GM23248 (cell line): ENCODE measurements at regions not wholly inside any gene's neighbourhood (a gene's known extent, or its start where the extent isn't known, plus 50 kb on each side); places are given as distances from the start of the nearest gene placed in this dataset.

Experiments used
- DNase-seq: peaks from one replicate; pipeline ENCODE4 v3.0.0-alpha.2; 2015
- H2AFZ ChIP-seq: fragments of 200-600 bp; sonication (generic); 2 replicates; pipeline ENCODE4 v1.6.1; 2016; ENCODE audit warnings: antibody characterized with exemption
- H3F3A ChIP-seq: fragments of 200-600 bp; sonication (generic); 2 replicates; pipeline ENCODE4 v1.6.1; 2016; ENCODE audit warnings: mild to moderate bottlenecking, antibody characterized with exemption, mixed run types; ENCODE audit not compliant: insufficient read depth
- H3K27ac ChIP-seq: fragments of 200-600 bp; sonication (generic); 2 replicates; pipeline ENCODE4 v1.5.1; 2016; ENCODE audit warnings: mild to moderate bottlenecking
- H3K27me3 ChIP-seq: fragments of 200-600 bp; sonication (generic); replicated peaks from 2 replicates; pipeline ENCODE4 v1.6.1; 2016; ENCODE audit warnings: mild to moderate bottlenecking; ENCODE audit not compliant: insufficient read depth
- H3K36me3 ChIP-seq: fragments of 200-600 bp; sonication (generic); 2 replicates; pipeline ENCODE4 v1.6.1; 2016; ENCODE audit warnings: low read depth, mild to moderate bottlenecking
- H3K4me1 ChIP-seq: fragments of 200-600 bp; sonication (generic); 2 replicates; pipeline ENCODE4 v1.6.1; 2016; ENCODE audit warnings: mild to moderate bottlenecking; ENCODE audit not compliant: insufficient read depth
- H3K4me2 ChIP-seq: fragments of 200-600 bp; sonication (generic); one replicate; pipeline ENCODE4 v1.6.1; 2016; ENCODE audit warnings: mild to moderate bottlenecking; ENCODE audit not compliant: unreplicated experiment
- H3K4me3 ChIP-seq: fragments of 200-600 bp; sonication (generic); 2 replicates; pipeline ENCODE4 v1.5.1; 2016; ENCODE audit warnings: mild to moderate bottlenecking
- H3K79me2 ChIP-seq: fragments of 200-600 bp; sonication (generic); 2 replicates; pipeline ENCODE4 v1.6.1; 2016; ENCODE audit warnings: mild to moderate bottlenecking; ENCODE audit not compliant: insufficient read depth
- H3K9ac ChIP-seq: fragments of 200-600 bp; sonication (generic); 2 replicates; pipeline ENCODE4 v1.6.1; 2016; ENCODE audit warnings: mild to moderate bottlenecking
- H3K9me2 ChIP-seq: fragments of 200-600 bp; sonication (generic); 2 replicates; pipeline ENCODE4 v1.6.1; 2016; ENCODE audit warnings: mixed run types, mild to moderate bottlenecking, moderate library complexity; ENCODE audit not compliant: insufficient read depth
- H3K9me3 ChIP-seq: fragments of 200-600 bp; sonication (generic); one replicate; pipeline ENCODE4 v1.6.1; 2017; ENCODE audit warnings: low read depth
- H4K20me1 ChIP-seq: fragments of 200-600 bp; sonication (generic); 2 replicates; pipeline ENCODE4 v1.6.0; 2016; ENCODE audit not compliant: insufficient read depth
- EZH2 ChIP-seq: fragments of 200-600 bp; sonication (generic); IDR thresholded peaks from 2 replicates; pipeline ENCODE4 v1.6.1; 2018; ENCODE audit warnings: antibody characterized with exemption, mild to moderate bottlenecking; ENCODE audit not compliant: insufficient read depth, poor library complexity, severe bottlenecking
- EZH2phosphoT487 ChIP-seq: fragments of 200-600 bp; sonication (generic); IDR thresholded peaks from 2 replicates; pipeline ENCODE4 v1.6.1; 2018; ENCODE audit warnings: antibody characterized with exemption, moderate library complexity, mild to moderate bottlenecking, low read depth; ENCODE audit not compliant: insufficient read depth
- WGBS, 2 experiments: methylation state at CpG; one replicate each; pipeline ENCODE4 v1.1.6; 2015 to 2017; ENCODE audit warnings: low lambda C conversion rate in 2 of 2, low coverage in 1 of 2; ENCODE audit errors: missing lambda C conversion rate in 2 of 2; 5-methylcytosine and 5-hydroxymethylcytosine counted together
- in situ Hi-C: fragments of 300-500 bp; cut with MboI; formaldehyde crosslinking; loops from 2 replicates; pipeline ENCODE4 v1.15.0; 2020

GRCh38 chr6:145245119-145245518, 490.2 kb downstream of the EPM2A start:
- no peak overlapping the region for H2AFZ ChIP-seq

GRCh38 chr6:145247692-145248419, 487.5 kb downstream of the EPM2A start:
- WGBS, 2 experiments = 16 to 17% methylated on average over 6 of the region's 6 CpGs
- Histone ChIP-seq H3K79me2 (no peaks in the 10 kb centered on the region), H3K4me3 (no peak overlapping the region), H3K9me3 (no peaks in the 10 kb centered on the region), H2AFZ (peak overlapping the region; percentile 64), H3K4me1 (peaks cover 6% of the 10 kb centered on the region), H3K27ac (peak overlapping the region; percentile 61), H4K20me1 (no peaks in the 10 kb centered on the region), H3K4me2 (peak overlapping the region; percentile 22), H3K9me2 (no peaks in the 10 kb centered on the region), H3K9ac (no peak overlapping the region), H3F3A (peaks cover 11% of the 10 kb centered on the region; the same call in 1 of the 2 replicates), H3K36me3 (no peaks in the 10 kb centered on the region), H3K27me3 (no peaks in the 10 kb centered on the region)
- TF ChIP-seq EZH2 (no peak), EZH2phosphoT487 (no peak)
- in situ Hi-C loops = no loop called here
- DNase-seq = peak; percentile 91

More at GRCh38 chr6:145245119-145245518, 490.2 kb downstream of the EPM2A start:
- no peaks in the 10 kb centered on the region for H3K79me2 ChIP-seq
- H3K4me3 ChIP-seq = no peak overlapping the region
- no peaks in the 10 kb centered on the region for H3K36me3 ChIP-seq
- no peaks in the 10 kb centered on the region for H4K20me1 ChIP-seq
- H3K27ac ChIP-seq = no peak overlapping the region
- peaks cover 17% of the 10 kb centered on the region for H3K4me1 ChIP-seq
- H3K4me2 ChIP-seq = no peak overlapping the region
- 63 to 65% methylated on average over 4 of the region's 4 CpGs for WGBS, 2 experiments
- H3K9me2 ChIP-seq = no peaks in the 10 kb centered on the region
- no peaks in the 10 kb centered on the region for H3K27me3 ChIP-seq
- in situ Hi-C loops = no loop called here
- no peak for TF ChIP-seq EZH2phosphoT487
- TF ChIP-seq EZH2 = no peak
- no peak for DNase-seq
- H3K9ac ChIP-seq = no peak overlapping the region
- H3K9me3 ChIP-seq = no peaks in the 10 kb centered on the region
- peaks cover 22% of the 10 kb centered on the region; the same call in 1 of the 2 replicates for H3F3A ChIP-seq

GRCh38 chr6:145250436-145250835, 484.9 kb downstream of the EPM2A start:
- H3K79me2 ChIP-seq = no peaks in the 10 kb centered on the region
- H4K20me1 ChIP-seq = no peaks in the 10 kb centered on the region
- TF ChIP-seq EZH2phosphoT487 (no peak), EZH2 (no peak)
- no peak for DNase-seq
- no peak overlapping the region for H3K4me3 ChIP-seq
- H3K4me2 ChIP-seq = no peak overlapping the region
- no peak overlapping the region for H3K27ac ChIP-seq
- no peak overlapping the region for H3K9ac ChIP-seq
- H3F3A ChIP-seq = peaks cover 11% of the 10 kb centered on the region; the same call in 1 of the 2 replicates
- peaks cover 6% of the 10 kb centered on the region for H3K4me1 ChIP-seq
- H2AFZ ChIP-seq = no peak overlapping the region
- no peaks in the 10 kb centered on the region for H3K9me3 ChIP-seq
- WGBS, 2 experiments = 66 to 69% methylated on average over 3 of the region's 3 CpGs
- H3K9me2 ChIP-seq = no peaks in the 10 kb centered on the region
- H3K36me3 ChIP-seq = no peaks in the 10 kb centered on the region
- in situ Hi-C loops = no loop called here
- H3K27me3 ChIP-seq = no peaks in the 10 kb centered on the region

GRCh38 chr6:145252737-145253136, 482.6 kb downstream of the EPM2A start:
- in situ Hi-C loops = no loop called here
- H4K20me1 ChIP-seq = no peaks in the 10 kb centered on the region
- no peaks in the 10 kb centered on the region for H3K9me3 ChIP-seq
- no peak overlapping the region for H3K4me3 ChIP-seq
- no peaks in the 10 kb centered on the region for H3K79me2 ChIP-seq
- H3K9ac ChIP-seq = no peak overlapping the region
- H3K27me3 ChIP-seq = no peaks in the 10 kb centered on the region
- TF ChIP-seq EZH2 (no peak), EZH2phosphoT487 (no peak)
- no peak overlapping the region for H3K27ac ChIP-seq
- H3F3A ChIP-seq = peaks cover 5% of the 10 kb centered on the region; the same call in 1 of the 2 replicates
- DNase-seq = no peak
- H3K9me2 ChIP-seq = no peaks in the 10 kb centered on the region
- H3K36me3 ChIP-seq = no peaks in the 10 kb centered on the region
- H3K4me1 ChIP-seq = no peaks in the 10 kb centered on the region
- no peak overlapping the region for H3K4me2 ChIP-seq
- no peak overlapping the region for H2AFZ ChIP-seq
